HG02852 (cell line): ENCODE measurements at regions not wholly inside any gene's neighbourhood (a gene's known extent, or its start where the extent isn't known, plus 50 kb on each side); places are given as distances from the start of the nearest gene placed in this dataset.
A peak's percentile ranks its signal among the peaks of the same experiment; 100 is the strongest.
"Not testable (repeated sequence)": the region's sequence is repeated elsewhere in the genome, so short reads cannot be mapped to it uniquely, and the experiment has no call there.

Experiments used
- ATAC-seq: cut with Tn5 transposase; IDR thresholded peaks from one replicate; pipeline ENCODE4 v1.9.1; 2021; ENCODE audit warnings: mild to moderate bottlenecking, moderate library complexity; ENCODE audit not compliant: unreplicated experiment

DNA sequence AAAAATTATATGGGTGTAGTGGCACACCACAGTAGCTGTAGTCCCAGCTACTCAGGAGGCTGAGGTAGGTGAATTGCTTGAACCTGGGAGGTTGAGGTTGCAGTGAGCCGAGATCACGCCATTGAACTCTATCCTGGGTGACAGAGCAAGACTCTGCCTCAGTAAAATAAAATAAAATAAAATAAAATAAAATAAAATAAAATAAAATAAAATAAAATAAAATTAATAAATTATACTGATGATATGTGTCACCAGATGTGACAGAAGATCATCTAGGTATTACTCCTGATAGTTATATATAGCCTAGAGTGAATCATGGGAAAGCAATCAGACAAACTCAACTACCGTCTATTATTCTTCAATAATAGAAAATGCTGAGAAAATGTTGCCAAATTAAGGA, 972.5 kb downstream of the MRPL39 start:
- no peak for ATAC-seq

DNA sequence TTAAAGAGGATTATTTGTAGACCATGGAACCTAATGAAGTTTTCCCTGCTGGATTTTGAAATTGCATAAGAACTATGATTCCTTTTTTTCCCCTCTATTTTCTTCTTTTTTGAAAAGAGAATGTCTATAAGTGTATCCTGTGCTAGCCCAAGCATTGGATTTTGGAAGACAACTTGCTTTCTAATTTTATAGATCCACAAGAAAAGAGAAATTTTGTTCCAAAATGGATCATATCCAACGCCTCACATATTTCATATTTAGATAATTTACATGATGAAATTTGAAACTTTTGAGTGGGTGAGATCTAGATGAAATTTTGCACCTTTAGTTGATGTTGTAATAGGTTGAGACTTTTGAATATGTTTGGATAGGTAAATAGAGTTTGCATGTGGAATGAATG, 978.7 kb downstream of the MRPL39 start:
- no peak for ATAC-seq

DNA sequence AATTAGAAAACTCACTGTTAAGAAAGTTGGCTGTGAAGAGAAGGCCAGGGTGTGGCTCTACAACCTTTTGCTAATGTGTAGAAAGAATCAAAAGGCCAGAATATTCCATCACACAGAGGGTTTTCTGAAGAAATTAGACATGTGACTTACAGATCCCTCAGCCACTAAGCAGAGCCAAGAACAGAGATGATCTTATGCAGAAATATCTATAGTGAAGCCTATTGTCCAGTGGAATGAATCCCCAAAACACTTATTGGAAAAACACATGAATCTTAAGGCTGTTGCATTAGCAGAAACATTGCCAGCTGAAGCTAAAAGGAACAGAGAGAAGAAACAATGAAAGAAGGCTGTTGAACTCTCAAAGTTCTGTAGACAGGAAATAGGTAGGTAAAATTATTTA, 979.2 kb downstream of the MRPL39 start:
- no peak for ATAC-seq

DNA sequence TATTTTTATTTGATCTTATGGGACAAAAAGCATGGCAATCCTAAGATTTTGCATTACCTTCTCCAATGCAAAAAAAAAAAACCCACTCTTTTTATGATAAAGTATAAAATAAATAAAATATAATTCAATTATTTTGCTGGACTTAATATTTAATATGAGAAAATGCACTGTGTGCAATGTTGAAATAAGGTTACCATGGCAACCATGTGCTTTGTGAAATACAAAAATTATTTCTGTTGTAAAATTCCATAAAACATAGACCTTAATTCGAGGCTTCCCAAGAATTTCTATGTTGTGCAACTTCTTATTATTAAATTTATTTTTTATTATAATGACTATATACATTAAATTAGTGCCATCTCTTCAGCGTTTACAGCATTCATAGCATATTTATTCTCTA, 989.5 kb downstream of the MRPL39 start:
- no peak for ATAC-seq

DNA sequence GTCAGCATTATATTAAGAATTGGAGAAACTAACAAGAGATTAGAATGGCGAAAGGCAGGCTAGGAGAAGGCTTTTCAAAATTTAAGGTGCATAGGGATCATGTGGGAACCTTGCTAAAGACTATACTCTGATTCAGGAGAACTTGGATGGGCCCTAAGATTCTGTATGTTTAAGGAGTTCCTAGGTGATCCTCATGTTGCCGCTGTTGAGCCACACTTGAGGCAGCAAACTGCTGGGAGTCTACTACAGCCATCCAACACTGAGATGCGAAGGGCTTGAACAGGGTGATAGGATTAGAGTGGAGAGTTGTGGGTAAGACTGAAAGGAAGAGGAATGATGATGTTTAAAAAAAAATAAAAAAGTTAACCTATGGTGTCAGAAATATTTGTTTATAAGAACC, 1013.2 kb downstream of the MRPL39 start:
- ATAC-seq, result no peak

DNA sequence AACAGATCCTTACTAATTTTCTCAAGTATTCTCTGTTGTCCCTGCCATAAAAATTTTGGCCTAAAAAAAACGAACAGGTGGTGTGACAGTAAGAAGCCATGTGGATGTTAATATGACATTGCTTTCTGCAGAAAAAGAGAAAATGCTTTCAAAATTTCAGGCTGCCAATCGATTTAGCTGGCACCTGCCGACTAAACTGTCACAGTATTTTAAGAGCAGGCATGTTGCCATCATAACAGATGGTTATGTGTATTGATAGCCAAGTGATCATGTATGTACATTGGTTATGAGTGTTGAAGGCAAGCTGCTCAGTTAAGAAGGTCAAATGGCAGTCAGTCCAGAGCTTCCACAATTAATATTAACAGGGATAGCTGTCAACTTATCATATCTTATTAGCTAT, 1017.0 kb downstream of the MRPL39 start:
- ATAC-seq, result no peak

DNA sequence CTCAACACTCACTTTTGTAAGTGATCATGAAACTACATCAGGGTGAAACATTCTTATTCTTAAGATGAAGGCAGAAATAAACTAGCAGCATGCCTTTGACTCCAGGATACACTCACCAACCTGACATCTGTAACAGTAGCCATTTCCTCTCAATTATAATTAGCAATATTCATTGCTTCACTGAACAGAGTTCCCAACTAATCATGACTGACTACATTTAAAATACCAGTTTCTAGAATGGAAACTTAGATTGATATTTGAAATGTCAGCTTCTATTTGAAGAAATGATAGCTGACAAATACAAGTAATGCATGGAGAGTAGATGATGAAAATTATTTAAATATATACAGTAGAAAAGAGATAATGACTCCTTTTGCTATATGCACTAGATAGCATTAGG, 1023.8 kb downstream of the MRPL39 start:
- ATAC-seq, result no peak

DNA sequence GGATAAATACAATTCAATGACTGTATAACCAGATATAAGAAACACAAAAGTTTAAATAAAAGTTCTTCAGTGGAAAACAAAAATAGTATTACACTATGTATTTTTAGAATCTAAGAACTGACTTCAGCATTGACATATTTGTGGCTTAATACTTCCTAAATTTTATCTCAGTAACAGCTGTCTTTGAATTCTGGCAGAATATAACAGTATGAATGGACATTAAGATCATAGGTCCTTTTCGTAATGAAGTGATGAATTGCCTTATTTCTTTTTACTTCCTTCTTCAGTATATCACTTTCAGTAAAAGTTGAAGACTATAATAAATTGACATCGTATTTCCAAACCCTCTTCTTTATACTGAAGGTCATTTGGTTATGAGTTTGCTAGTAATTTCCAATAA, 1030.0 kb downstream of the MRPL39 start:
- ATAC-seq, result no peak

DNA sequence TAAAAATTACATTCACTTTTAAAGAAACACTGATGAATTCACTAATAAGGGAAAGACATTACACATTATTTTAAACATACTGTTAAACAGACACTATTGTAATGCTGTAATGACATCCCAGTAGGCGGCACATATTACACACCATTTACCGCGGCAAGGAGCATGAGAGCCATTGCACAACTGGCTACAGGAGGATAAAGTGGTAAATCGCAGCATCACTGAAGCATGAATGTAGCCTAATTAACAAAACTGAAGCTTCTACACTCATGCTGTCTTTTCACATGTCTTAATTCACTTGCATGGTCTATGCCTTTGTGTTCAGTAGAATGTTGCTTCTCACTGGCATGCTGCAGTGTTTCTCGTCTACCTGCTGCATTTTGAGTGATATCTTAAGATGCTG, 1046.0 kb downstream of the MRPL39 start:
- ATAC-seq, result no peak

DNA sequence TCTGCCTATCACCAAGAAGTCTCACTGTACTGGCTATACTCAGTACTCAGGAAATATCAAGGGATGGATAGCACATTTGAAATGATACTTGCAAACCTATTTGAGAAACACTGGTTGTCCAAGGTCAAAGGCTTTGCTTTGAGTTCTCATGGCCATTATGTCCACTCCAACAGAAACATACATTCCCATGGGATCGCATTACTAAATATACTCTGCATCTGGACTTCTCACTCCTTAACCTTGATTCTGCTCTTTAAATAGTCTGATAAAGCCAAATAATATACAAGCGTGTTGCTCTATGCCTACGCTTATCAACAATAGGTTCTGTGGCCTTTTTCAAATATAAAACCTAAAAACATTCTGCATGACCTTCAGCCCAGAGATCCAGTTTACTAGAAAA, 1054.8 kb downstream of the MRPL39 start:
- no peak for ATAC-seq

DNA sequence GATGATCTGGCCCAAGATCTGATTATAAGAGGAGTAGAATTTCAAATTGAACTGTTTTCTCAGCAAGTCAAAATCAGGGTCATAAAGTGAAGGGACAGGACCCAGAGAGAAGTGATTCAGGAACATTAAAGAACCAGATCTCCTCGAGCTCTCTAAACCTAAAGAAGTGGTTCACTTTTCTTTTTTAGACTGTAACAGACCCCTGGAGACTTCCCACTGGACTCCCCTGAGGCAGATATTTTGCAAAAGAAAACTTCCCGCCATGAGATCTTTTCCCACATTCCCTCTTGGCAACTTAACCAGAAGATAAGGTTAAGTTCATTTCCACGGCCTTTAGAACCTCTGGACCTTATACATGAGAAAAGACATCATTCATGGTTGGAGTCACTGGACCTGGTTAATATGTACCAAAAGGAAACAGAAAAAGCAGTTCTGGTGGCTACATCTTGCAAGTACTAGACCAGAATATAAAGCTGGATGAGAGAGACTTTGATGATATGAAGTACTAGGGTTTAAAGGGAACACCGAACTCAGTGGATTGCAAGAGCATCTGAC, 1061.4 kb downstream of the MRPL39 start:
- no peak for ATAC-seq

DNA sequence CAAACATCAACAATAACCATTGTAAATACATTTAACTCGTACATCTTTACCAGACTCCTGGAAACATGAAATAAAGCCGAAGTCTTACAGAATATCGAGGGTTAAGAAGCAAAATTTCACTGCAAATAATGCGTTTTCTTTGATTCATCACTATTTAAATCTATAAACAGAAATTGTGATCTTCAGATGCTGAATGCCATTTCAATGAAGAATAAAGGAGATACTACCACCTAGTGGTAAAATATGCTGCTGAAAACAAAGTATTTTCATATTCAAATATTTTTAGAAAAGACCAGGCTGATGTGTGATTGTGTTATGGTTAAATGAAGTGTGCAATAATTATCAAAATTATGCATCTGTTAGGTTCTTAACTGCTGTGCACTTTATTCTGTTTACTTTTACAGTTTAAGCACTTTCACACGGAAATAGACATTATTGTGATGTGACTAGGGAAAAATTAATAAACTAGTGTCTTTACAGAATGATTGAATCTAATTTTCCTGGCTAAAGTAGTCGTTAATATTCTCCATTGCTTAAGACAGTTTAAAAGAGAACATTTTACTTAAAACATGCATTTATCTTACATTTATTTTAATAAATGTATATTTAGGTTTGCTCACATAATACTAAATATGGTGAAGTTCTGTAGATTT, 1093.1 kb downstream of the MRPL39 start:
- ATAC-seq, result no peak

DNA sequence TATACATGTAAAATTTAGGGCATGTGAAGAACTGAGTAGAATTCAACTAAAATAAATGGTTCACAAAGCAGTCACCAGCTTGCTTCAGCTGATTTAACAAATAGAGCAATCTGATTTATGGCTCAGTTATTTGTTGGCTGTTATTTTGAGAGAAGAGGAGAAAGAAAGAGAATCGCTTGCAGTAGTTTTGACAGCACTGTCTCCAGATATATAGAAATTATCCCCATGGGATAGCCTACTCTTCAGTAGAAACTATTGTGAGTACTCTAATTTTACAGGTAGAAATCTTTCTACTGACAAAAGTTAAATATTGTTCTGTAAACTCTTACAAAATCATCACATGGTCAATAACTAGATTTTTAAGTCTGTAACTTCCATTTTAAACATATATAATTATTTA, 1098.2 kb downstream of the MRPL39 start:
- no peak for ATAC-seq

DNA sequence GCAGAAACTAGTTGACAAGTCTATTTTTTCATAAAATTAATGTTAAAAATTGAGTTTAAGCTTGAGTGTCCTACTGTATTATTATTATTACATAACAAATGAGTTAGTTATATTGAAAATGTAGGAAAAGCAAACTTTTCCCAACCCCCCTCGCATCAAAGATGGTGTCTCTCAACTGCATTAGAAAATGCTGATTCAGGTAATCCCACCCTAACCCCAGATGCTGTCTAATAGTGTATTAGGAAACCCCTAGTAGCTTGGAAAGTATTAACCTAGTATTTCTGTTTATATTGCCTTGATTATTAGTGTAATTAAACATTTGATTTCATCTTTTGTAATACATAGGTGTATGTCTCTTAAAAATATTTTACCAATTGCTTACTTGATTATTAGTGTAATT, 1120.3 kb downstream of the MRPL39 start:
- ATAC-seq, result no peak

DNA sequence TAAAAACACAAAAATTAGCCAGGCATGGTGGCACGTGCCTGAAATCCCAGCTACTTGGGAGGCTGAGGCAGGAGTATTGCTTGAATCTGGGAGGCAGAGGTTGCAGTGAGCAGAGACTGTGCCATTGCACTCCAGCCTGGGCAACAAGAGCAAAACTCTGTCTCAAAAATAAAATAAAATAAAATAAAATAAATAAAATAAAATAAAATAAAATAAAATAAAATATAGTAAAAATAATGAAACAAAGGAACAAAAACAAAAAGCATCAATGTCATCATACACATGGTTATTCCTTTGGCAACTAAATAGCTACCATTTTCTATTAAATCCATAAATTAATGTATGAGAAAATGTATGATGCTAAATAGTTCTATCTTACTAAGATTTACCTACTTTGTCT, 1123.9 kb downstream of the MRPL39 start:
- not testable (repeated sequence) for ATAC-seq

DNA sequence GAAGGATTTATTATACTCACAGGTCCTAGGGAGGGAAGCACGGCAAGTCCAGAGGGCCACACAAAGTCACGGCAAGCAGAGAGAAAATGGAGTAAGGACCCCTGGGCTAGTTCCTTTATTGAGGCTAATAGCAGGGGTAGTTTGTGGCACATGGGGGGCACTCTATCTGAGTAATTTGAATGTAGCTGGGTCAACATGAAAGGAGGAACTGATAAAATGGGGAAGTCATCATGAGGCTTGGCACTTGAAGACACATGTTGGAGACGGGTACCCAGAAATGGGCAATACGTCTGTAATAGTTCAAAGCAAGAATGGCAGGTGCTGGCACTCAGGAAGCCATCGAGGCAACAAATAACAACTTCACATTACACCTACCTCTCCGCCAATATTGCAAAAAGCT, 1136.4 kb downstream of the MRPL39 start:
- no peak for ATAC-seq

DNA sequence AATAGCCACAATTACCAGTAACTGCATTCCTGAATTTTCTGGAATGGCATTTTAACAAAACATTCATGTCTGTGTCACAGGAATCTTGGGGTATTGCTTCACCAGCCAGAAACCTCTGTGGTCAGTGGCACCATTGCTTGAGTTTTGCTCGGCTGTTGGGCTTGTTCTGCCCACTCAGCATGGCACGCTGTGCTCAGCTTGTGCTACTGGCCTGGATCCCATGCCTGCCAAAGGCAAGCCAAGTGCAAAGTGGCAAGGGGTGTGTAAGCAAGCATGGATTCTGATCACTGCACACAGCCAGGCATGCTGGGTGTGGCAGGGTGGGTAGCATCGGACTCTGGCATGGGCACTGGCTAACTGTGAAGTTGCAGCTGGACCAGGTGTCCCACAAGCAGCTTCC, 1150.9 kb downstream of the MRPL39 start:
- no peak for ATAC-seq

DNA sequence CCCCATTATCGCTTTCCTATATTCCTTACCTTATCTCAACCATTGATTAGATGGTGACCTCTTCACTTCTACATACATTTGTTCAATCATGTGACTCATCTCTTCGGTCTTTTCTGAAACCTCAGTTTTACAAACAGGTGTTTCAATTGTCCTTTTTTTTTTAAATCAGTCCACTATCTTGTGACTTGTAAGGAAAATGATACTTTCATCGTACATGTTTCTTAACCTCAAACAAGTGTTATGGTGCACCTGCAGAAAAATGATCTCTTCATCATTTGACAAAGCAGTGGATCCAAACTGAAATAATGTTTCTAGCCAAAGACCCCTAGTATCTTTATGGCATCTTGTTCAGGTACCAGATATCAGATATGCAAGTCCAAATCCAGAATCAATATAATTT, 1157.2 kb downstream of the MRPL39 start:
- no peak for ATAC-seq

DNA sequence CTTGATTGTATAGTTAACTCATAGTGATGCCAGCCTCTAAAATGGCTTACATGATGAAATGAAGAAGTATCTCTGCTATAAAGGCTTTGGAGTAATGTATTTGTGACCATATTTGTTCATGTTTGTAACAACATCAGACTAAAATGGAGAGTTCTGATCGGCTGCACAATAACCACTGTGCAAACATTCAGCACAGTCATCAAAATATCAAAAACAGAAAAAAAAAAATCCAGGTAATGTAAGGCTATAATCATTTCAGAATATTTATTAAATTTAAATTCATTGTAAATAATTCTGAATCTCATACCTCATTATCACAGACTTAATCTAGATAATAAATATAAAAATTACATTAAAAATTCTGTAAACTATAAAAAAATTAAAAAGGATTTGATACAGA, 1161.8 kb downstream of the MRPL39 start:
- ATAC-seq, result no peak

DNA sequence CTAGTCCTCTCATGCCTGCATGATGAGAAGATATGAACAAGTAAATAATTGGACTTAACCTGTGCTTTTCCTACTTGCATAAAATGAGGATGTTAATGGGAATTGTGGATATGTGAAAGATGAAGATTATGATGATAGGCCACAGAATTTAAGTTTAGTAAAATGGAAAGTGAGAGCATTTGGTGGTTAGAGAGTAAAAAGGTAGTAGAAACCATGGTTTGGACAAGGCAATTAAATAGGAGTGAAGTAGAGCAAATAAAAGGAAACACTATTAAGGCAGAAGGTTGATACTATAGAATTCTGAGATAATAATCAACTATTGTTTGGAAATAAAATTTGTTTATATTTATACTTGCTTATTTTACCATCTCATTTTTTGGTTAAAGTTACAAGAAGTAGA, 1162.5 kb downstream of the MRPL39 start:
- ATAC-seq, result peak; percentile 44

DNA sequence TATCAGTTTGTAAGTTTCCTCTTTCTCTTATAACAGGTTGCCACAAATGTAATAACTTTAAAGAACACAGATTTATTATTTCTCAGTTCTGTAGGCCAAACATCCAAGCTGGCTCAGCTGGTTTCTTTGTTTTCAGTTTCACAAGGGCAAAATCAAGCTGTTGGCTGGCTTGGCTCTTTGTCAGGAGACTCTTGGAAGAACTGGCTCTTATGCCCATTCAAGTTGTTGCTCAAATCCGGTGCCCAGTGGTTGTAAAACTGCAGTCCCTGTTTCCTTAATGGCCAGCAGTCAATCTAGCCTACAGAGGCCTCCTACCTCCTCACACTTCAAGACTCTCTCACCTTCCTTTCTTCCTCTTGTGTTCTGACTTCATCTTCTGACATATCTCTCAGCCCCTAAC, 1171.0 kb downstream of the MRPL39 start:
- ATAC-seq, result no peak

DNA sequence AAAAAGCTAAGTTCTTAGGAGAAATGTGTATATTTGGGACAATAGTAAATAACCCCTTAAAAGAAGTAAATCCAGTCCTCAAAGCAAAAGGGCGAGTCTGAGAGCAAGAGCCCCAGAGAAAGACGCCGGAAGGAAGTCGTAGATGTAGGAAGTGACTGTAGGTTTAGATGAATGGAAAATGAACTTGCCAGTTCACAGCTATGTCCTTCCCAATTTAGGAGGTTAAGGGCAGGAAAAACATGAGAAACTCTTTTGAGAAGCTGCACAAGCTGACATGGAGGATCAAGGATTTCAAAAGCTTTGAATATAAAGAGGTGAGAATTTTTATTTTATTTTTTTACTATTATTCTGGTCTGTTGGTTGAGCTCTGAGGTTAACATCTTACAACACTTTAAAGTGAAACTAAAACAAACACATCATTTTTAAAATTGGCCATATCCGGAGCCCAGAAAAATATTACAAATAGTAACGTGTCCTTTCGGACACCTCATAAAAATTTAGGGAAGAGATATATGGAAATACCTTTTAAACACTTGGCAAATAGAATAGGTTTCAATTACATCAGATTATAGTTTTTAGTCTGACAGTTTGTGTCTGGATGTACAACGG, 1178.6 kb downstream of the MRPL39 start:
- ATAC-seq, result peak; percentile 85

DNA sequence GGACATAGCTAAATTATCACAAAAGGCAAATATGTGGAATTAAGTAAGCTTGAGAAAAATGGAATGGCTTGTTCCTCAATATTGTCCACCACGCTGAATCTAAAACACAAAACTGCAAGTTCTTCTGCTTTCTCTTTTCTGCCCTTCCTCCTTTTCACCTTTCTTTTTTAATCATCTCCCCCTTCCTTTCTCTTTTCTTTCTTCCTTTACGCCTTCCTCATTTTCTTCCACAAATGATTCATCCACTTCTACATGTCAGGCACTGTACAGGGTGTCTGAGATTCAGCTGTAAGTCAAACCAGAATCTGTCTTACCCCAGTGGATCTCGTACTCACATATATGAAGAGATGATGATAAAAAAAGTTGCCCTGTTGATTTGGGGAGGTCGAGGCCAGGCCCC, 1182.5 kb downstream of the MRPL39 start:
- ATAC-seq, result no peak
